ENCODE measurements at regions not wholly inside any gene's neighbourhood (a gene's known extent, or its start where the extent isn't known, plus 50 kb on each side); places are given as distances from the start of the nearest gene placed in this dataset.

DNA sequence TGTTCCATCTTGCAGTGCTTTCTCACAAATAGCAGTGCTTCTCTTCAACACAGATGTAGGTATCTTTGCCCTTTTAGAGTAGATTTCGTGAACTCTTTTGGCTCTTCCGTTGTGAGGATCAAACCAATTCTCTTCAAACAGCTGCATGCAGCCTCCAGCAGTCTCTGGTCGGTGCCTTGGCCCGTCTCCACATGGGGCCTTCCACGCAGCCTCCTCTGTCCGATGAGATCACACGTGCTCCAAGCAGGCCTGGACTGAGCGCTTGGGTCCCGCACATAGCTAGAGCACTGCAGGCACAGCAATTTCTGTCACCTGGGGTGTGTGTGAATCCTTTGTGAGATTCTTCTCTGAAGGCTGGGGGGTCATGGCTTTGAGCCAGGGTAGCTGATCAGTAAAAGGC lies 82.8 kb upstream of the KCNE2 start:
- no peak overlapping the region for H2AK5ac ChIP-seq (ENCODE audit: low read depth, low read length)
- H3K79me2 ChIP-seq (ENCODE audit: control insufficient read depth in 1 of 2, insufficient read depth in 2 of 2, low read length in 2 of 2), result no peaks in the 10 kb centered on the region
- TF ChIP-seq, protein P1, sequence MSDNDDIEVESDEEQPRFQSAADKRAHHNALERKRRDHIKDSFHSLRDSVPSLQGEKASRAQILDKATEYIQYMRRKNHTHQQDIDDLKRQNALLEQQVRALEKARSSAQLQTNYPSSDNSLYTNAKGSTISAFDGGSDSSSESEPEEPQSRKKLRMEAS (IDR thresholded peaks at IDR 0.05), result no peak
- no peak for TF ChIP-seq GABPA (IDR thresholded peaks at IDR 0.05; ENCODE audit: borderline replicate concordance, insufficient read depth, low read length)
- TF ChIP-seq, protein P2, sequence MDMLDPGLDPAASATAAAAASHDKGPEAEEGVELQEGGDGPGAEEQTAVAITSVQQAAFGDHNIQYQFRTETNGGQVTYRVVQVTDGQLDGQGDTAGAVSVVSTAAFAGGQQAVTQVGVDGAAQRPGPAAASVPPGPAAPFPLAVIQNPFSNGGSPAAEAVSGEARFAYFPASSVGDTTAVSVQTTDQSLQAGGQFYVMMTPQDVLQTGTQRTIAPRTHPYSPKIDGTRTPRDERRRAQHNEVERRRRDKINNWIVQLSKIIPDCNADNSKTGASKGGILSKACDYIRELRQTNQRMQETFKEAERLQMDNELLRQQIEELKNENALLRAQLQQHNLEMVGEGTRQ (IDR thresholded peaks at IDR 0.05; ENCODE audit: low read length), result no peak
- TF ChIP-seq POLR2AphosphoS5 (IDR thresholded peaks at IDR 0.05; ENCODE audit: low read depth, low read length), result no peak
- TF ChIP-seq POLR2A (IDR thresholded peaks at IDR 0.05; ENCODE audit: control extremely low read depth in 1 of 2, low read depth in 2 of 2, low read length in 2 of 2), result no peak
- TF ChIP-seq CTBP2 (IDR thresholded peaks at IDR 0.05; ENCODE audit: borderline replicate concordance, insufficient read depth, insufficient read length, low read length), result no peak
- TF ChIP-seq CHD1 (IDR thresholded peaks at IDR 0.05; ENCODE audit: low read depth, low read length), result no peak
- TF ChIP-seq TEAD4 (IDR thresholded peaks at IDR 0.05; ENCODE audit: low read depth, low read length), result no peak
- H3K9me3 ChIP-seq (ENCODE audit: insufficient read depth in 2 of 2, low read depth in 1 of 2, low read length in 1 of 2), result peaks cover 0 to 3% of the 10 kb centered on the region in 2 experiments; a peak in 1 of 4 replicates
- no peak overlapping the region for H4K8ac ChIP-seq (ENCODE audit: extremely low read depth, insufficient read depth, low read length)
- FAIRE-seq (no peak), DNase-seq (ENCODE audit: low read depth in 1 of 2, low spot score in 2 of 2) (no peak)
- no peak overlapping the region for H3K4ac ChIP-seq (replicated peaks; ENCODE audit: insufficient read length, low read depth, low read length)
- no peak overlapping the region for H3K4me3 ChIP-seq (ENCODE audit: extremely low read depth in 1 of 4, insufficient read depth in 2 of 4, low read depth in 3 of 4, low read length in 4 of 4)
- H3K4me1 ChIP-seq (replicated peaks in 1 of 4; ENCODE audit: control insufficient read depth in 3 of 4, insufficient read depth in 4 of 4, low read length in 3 of 4), result no peaks in the 10 kb centered on the region
- H4K91ac ChIP-seq (replicated peaks; ENCODE audit: insufficient read length, low read length), result no peak overlapping the region
- H3K27me3 ChIP-seq (replicated peaks in 1 of 4; ENCODE audit: control insufficient read depth in 3 of 4, extremely low read depth in 1 of 4, insufficient read depth in 3 of 4, low read length in 3 of 4), result no peaks in the 10 kb centered on the region
- no peak overlapping the region for H3K14ac ChIP-seq (ENCODE audit: insufficient read length)
- H2BK120ac ChIP-seq (replicated peaks; ENCODE audit: low read depth, low read length), result no peak overlapping the region
- no peaks in the 10 kb centered on the region for H4K20me1 ChIP-seq (replicated peaks in 1 of 2; ENCODE audit: control insufficient read depth in 1 of 2, insufficient read depth in 2 of 2, low read length in 2 of 2)
- no peaks in the 10 kb centered on the region for H3K23me2 ChIP-seq (ENCODE audit: low read depth, low read length)
- no peak overlapping the region for H2BK20ac ChIP-seq (ENCODE audit: low read length)
- no peak overlapping the region for H2BK5ac ChIP-seq (ENCODE audit: low read depth, low read length)
- H3K23ac ChIP-seq (ENCODE audit: insufficient read length), result no peak overlapping the region
- no peak overlapping the region for H3K27ac ChIP-seq (ENCODE audit: low read depth, low read length)
- no peak overlapping the region for H3K4me2 ChIP-seq (ENCODE audit: insufficient read depth in 1 of 2, low read depth in 2 of 2, low read length in 2 of 2)
- 85% methylated on average over 9 of the region's 9 CpGs; no CpG with 5 or more reads in 1 of the 2 experiments for WGBS, 2 experiments (ENCODE audit: extremely low coverage in 1 of 2, insufficient coverage in 1 of 2, insufficient read length in 1 of 2, insufficient replicate concordance in 2 of 2, low coverage in 1 of 2, low lambda C conversion rate in 2 of 2, missing lambda C conversion rate in 1 of 2)
- H2AFZ ChIP-seq (ENCODE audit: low read length), result no peak overlapping the region
- no peak overlapping the region for H3K18ac ChIP-seq (ENCODE audit: extremely low read depth, low read length)
- H2BK15ac ChIP-seq (ENCODE audit: low read length), result no peak overlapping the region
- no peak overlapping the region for H3K56ac ChIP-seq (replicated peaks; ENCODE audit: insufficient read length, low read depth, low read length)
- POLR2A ChIA-PET (ENCODE audit: partially characterized antibody), result no interaction called here
- CTCF ChIA-PET (ENCODE audit: partially characterized antibody), result interaction anchor here (0.9 to 1.2 kb wide), 2 partner anchors 11 to 37 kb away, joined by 3 read pairs; no protein-coding TSS in a partner anchor
- H2BK12ac ChIP-seq (ENCODE audit: low read depth, low read length), result no peak overlapping the region
- no peak overlapping the region for H3K9ac ChIP-seq (replicated peaks in 1 of 4; ENCODE audit: extremely low read depth in 1 of 4, low read depth in 3 of 4, low read length in 3 of 4)
- H3K36me3 ChIP-seq (ENCODE audit: control insufficient read depth in 2 of 4, insufficient read depth in 4 of 4, low read length in 3 of 4), result no peaks in the 10 kb centered on the region
- H4K5ac ChIP-seq (ENCODE audit: insufficient read length, low read depth, low read length), result no peak overlapping the region
- no peaks in the 10 kb centered on the region for H3K79me1 ChIP-seq (ENCODE audit: low read depth, low read length)

Data from H1 (cell line).